ENCODE measurements at regions not wholly inside any gene's neighbourhood (a gene's known extent, or its start where the extent isn't known, plus 50 kb on each side); places are given as distances from the start of the nearest gene placed in this dataset.
A peak's percentile ranks its signal among the peaks of the same experiment; 100 is the strongest.

GRCh38 chr18:59056706-59057492 lies 82.8 kb upstream of the SEC11C start:
- no peak overlapping the region for H3K4ac ChIP-seq (replicated peaks; ENCODE audit: insufficient read length, low read depth, low read length)
- H2BK15ac ChIP-seq (ENCODE audit: low read length) = peak overlapping the region; percentile 22
- no peak overlapping the region for H4K8ac ChIP-seq (ENCODE audit: extremely low read depth, insufficient read depth, low read length)
- H3K23ac ChIP-seq (ENCODE audit: insufficient read length) = no peak overlapping the region
- no peaks in the 10 kb centered on the region for H3K36me3 ChIP-seq (ENCODE audit: control insufficient read depth in 2 of 4, insufficient read depth in 4 of 4, low read length in 3 of 4)
- H2BK5ac ChIP-seq (ENCODE audit: low read depth, low read length) = peak overlapping the region; percentile 47; the same call in 1 of the 2 replicates
- TF ChIP-seq CBX8 (IDR thresholded peaks at IDR 0.05; ENCODE audit: borderline replicate concordance, low read depth, low read length) (no peak), EGR1 (IDR thresholded peaks at IDR 0.05; ENCODE audit: borderline replicate concordance, low read depth, low read length) (no peak), HDAC2 (IDR thresholded peaks at IDR 0.05; ENCODE audit: borderline replicate concordance in 1 of 2, low read depth in 2 of 2, low read length in 2 of 2) (no peak), JUND (IDR thresholded peaks at IDR 0.05; ENCODE audit: low read length) (no peak), RAD21 (IDR thresholded peaks at IDR 0.05 in 1 of 2, conservative IDR thresholded peaks at IDR 0.05 in 1 of 2; ENCODE audit: low read depth in 2 of 2, low read length in 2 of 2) (peak; percentile 98)
- TF ChIP-seq, protein P1, sequence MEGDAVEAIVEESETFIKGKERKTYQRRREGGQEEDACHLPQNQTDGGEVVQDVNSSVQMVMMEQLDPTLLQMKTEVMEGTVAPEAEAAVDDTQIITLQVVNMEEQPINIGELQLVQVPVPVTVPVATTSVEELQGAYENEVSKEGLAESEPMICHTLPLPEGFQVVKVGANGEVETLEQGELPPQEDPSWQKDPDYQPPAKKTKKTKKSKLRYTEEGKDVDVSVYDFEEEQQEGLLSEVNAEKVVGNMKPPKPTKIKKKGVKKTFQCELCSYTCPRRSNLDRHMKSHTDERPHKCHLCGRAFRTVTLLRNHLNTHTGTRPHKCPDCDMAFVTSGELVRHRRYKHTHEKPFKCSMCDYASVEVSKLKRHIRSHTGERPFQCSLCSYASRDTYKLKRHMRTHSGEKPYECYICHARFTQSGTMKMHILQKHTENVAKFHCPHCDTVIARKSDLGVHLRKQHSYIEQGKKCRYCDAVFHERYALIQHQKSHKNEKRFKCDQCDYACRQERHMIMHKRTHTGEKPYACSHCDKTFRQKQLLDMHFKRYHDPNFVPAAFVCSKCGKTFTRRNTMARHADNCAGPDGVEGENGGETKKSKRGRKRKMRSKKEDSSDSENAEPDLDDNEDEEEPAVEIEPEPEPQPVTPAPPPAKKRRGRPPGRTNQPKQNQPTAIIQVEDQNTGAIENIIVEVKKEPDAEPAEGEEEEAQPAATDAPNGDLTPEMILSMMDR (IDR thresholded peaks at IDR 0.05; ENCODE audit: control extremely low read depth in 1 of 3, insufficient read depth in 1 of 3, low read depth in 1 of 3, low read length in 3 of 3) = peak; percentile 83 to 98 (median 89)
- TF ChIP-seq, protein P2, sequence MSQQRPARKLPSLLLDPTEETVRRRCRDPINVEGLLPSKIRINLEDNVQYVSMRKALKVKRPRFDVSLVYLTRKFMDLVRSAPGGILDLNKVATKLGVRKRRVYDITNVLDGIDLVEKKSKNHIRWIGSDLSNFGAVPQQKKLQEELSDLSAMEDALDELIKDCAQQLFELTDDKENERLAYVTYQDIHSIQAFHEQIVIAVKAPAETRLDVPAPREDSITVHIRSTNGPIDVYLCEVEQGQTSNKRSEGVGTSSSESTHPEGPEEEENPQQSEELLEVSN (IDR thresholded peaks at IDR 0.05) = no peak
- peak overlapping the region; percentile 24; the same call in 1 of the 2 replicates for H2BK20ac ChIP-seq (ENCODE audit: low read length)
- H3K4me3 ChIP-seq (ENCODE audit: extremely low read depth in 1 of 4, insufficient read depth in 2 of 4, low read depth in 3 of 4, low read length in 4 of 4) = no peak overlapping the region
- WGBS, 2 experiments (ENCODE audit: extremely low coverage in 1 of 2, insufficient coverage in 1 of 2, insufficient read length in 1 of 2, insufficient replicate concordance in 2 of 2, low coverage in 1 of 2, low lambda C conversion rate in 2 of 2, missing lambda C conversion rate in 1 of 2) = 74% methylated on average over 15 of the region's 15 CpGs; no CpG with 5 or more reads in 1 of the 2 experiments
- H4K20me1 ChIP-seq (replicated peaks in 1 of 2; ENCODE audit: control insufficient read depth in 1 of 2, insufficient read depth in 2 of 2, low read length in 2 of 2) = no peaks in the 10 kb centered on the region
- peak overlapping the region; percentile 68; the same call in 1 of the 2 replicates for H2AFZ ChIP-seq (ENCODE audit: low read length)
- no peak overlapping the region for H3K4me2 ChIP-seq (ENCODE audit: insufficient read depth in 1 of 2, low read depth in 2 of 2, low read length in 2 of 2)
- H3K18ac ChIP-seq (ENCODE audit: extremely low read depth, low read length) = no peak overlapping the region
- no peak overlapping the region for H3K14ac ChIP-seq (ENCODE audit: insufficient read length)
- H2AK5ac ChIP-seq (ENCODE audit: low read depth, low read length) = no peak overlapping the region
- no peak overlapping the region for H4K91ac ChIP-seq (replicated peaks; ENCODE audit: insufficient read length, low read length)
- H3K56ac ChIP-seq (replicated peaks; ENCODE audit: insufficient read length, low read depth, low read length) = no peak overlapping the region
- no peaks in the 10 kb centered on the region for H3K79me2 ChIP-seq (ENCODE audit: control insufficient read depth in 1 of 2, insufficient read depth in 2 of 2, low read length in 2 of 2)
- H3K23me2 ChIP-seq (ENCODE audit: low read depth, low read length) = no peaks in the 10 kb centered on the region
- H3K9ac ChIP-seq (replicated peaks in 1 of 4; ENCODE audit: extremely low read depth in 1 of 4, low read depth in 3 of 4, low read length in 3 of 4) = no peak overlapping the region
- H2BK12ac ChIP-seq (ENCODE audit: low read depth, low read length) = peak overlapping the region; percentile 77; the same call in 1 of the 2 replicates
- FAIRE-seq (peak; percentile 84), DNase-seq (ENCODE audit: low read depth in 1 of 2, low spot score in 2 of 2) (peak; percentile 46 to 92)
- no peaks in the 10 kb centered on the region; a peak in 1 of 7 replicates for H3K4me1 ChIP-seq (replicated peaks in 1 of 4; ENCODE audit: control insufficient read depth in 3 of 4, insufficient read depth in 4 of 4, low read length in 3 of 4)
- POLR2A ChIA-PET (ENCODE audit: partially characterized antibody) = interaction anchor here (1.9 kb wide), 1 partner anchor 278 kb away, joined by 5 read pairs; no protein-coding TSS in a partner anchor
- no peak overlapping the region for H3K27ac ChIP-seq (ENCODE audit: low read depth, low read length)
- no peaks in the 10 kb centered on the region for H3K27me3 ChIP-seq (replicated peaks in 1 of 4; ENCODE audit: control insufficient read depth in 3 of 4, extremely low read depth in 1 of 4, insufficient read depth in 3 of 4, low read length in 3 of 4)
- H2BK120ac ChIP-seq (replicated peaks; ENCODE audit: low read depth, low read length) = no peak overlapping the region
- no peaks in the 10 kb centered on the region for H3K79me1 ChIP-seq (ENCODE audit: low read depth, low read length)
- H3K9me3 ChIP-seq (ENCODE audit: insufficient read depth in 2 of 2, low read depth in 1 of 2, low read length in 1 of 2) = no peaks in the 10 kb centered on the region
- CTCF ChIA-PET (ENCODE audit: partially characterized antibody) = interaction anchor here (0.5 to 17.9 kb wide), 24 partner anchors 8 to 282 kb away, joined by 3 to 591 read pairs (median 3); partner anchors contain the start of gene ZNF532
- no peak overlapping the region for H4K5ac ChIP-seq (ENCODE audit: insufficient read length, low read depth, low read length)
